RWPE2 (cell line): ENCODE measurements at regions not wholly inside any gene's neighbourhood (a gene's known extent, or its start where the extent isn't known, plus 50 kb on each side); places are given as distances from the start of the nearest gene placed in this dataset.

Experiments used
- ATAC-seq: fragments of 200-7000 bp; cut with Tn5 transposase; 3 replicates; pipeline ENCODE4 v1.9.1; 2021; ENCODE audit warnings: low read depth
- DNase-seq: peaks from one replicate; pipeline ENCODE4 v3.0.0-alpha.2; 2020; ENCODE audit warnings: low spot score
- H3K27ac ChIP-seq: fragments of 450-650 bp; 2 replicates; pipeline ENCODE4 v1.5.1; 2017; ENCODE audit warnings: mild to moderate bottlenecking; ENCODE audit not compliant: poor library complexity, severe bottlenecking
- H3K27me3 ChIP-seq: fragments of 250-450 bp; sonication (Bioruptor Pico); 2 replicates; pipeline ENCODE4 v1.5.1; 2021; ENCODE audit warnings: mild to moderate bottlenecking, moderate library complexity; ENCODE audit not compliant: insufficient read depth, poor library complexity, severe bottlenecking
- H3K36me3 ChIP-seq: fragments of 250-450 bp; sonication (Bioruptor Pico); 2 replicates; pipeline ENCODE4 v1.5.1; 2020; ENCODE audit warnings: low read depth, mild to moderate bottlenecking, moderate library complexity
- H3K4me1 ChIP-seq: fragments of 250-450 bp; sonication (Bioruptor Pico); 2 replicates; pipeline ENCODE4 v1.5.1; 2021; ENCODE audit warnings: mild to moderate bottlenecking, moderate library complexity; ENCODE audit not compliant: insufficient read depth, poor library complexity, severe bottlenecking
- H3K4me3 ChIP-seq: fragments of 250-450 bp; sonication (Bioruptor Pico); 2 replicates; pipeline ENCODE4 v1.5.1; 2021; ENCODE audit warnings: mild to moderate bottlenecking, moderate library complexity; ENCODE audit not compliant: severe bottlenecking
- H3K9me3 ChIP-seq: fragments of 250-450 bp; sonication (Bioruptor Pico); 2 replicates; pipeline ENCODE4 v1.5.1; 2021; ENCODE audit warnings: mild to moderate bottlenecking, moderate library complexity; ENCODE audit not compliant: severe bottlenecking
- CTCF ChIP-seq: fragments of 450-650 bp; IDR thresholded peaks from one replicate; pipeline ENCODE4 v1.5.1; 2017; ENCODE audit warnings: mild to moderate bottlenecking, moderate library complexity; ENCODE audit not compliant: poor library complexity, severe bottlenecking

DNA sequence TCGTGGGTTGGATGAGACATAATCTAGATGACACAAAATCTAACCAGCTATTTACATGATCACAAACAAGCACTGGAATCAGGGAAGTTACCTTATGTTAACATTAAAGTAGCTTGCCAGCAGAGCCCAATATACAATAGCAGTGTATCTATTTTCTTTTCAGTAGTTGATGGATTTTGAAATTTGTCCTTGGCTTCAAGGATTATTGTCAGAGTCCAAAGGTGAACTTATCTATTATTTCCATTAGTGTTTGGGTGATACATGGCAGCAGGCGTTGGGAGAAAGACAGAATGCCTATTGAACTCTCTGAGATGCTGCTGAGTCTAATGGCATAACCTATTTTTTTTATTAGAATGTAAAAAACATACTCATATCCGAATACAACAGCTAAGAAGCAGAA lies 223.2 kb upstream of the ACTBL2 start:
- Histone ChIP-seq H3K36me3 (no peaks in the 10 kb centered on the region), H3K27me3 (no peaks in the 10 kb centered on the region), H3K9me3 (no peaks in the 10 kb centered on the region), H3K4me1 (no peaks in the 10 kb centered on the region), H3K4me3 (no peak overlapping the region), H3K27ac (no peak overlapping the region)
- ATAC-seq (no peak), DNase-seq (no peak)
- no peak for TF ChIP-seq CTCF

GRCh38 chr5:57703721-57704120 lies 221.1 kb upstream of the ACTBL2 start:
- peaks cover 9% of the 10 kb centered on the region for H3K4me1 ChIP-seq
- no peak for DNase-seq
- TF ChIP-seq CTCF = no peak
- H3K4me3 ChIP-seq = no peak overlapping the region
- no peaks in the 10 kb centered on the region for H3K9me3 ChIP-seq
- no peaks in the 10 kb centered on the region for H3K36me3 ChIP-seq
- no peak for ATAC-seq
- H3K27me3 ChIP-seq = no peaks in the 10 kb centered on the region
- no peak overlapping the region for H3K27ac ChIP-seq

GRCh38 chr5:57700484-57700883 lies 217.9 kb upstream of the ACTBL2 start:
- Histone ChIP-seq H3K9me3 (no peaks in the 10 kb centered on the region), H3K4me3 (no peak overlapping the region), H3K36me3 (no peaks in the 10 kb centered on the region), H3K4me1 (peaks cover 15% of the 10 kb centered on the region), H3K27me3 (no peaks in the 10 kb centered on the region), H3K27ac (no peak overlapping the region)
- DNase-seq = no peak
- TF ChIP-seq CTCF = no peak
- no peak for ATAC-seq

- Histone ChIP-seq H3K27me3 (no peaks in the 10 kb centered on the region), H3K36me3 (no peaks in the 10 kb centered on the region), H3K27ac (peak overlapping the region; percentile 73), H3K9me3 (no peaks in the 10 kb centered on the region), H3K4me3 (no peak overlapping the region), H3K4me1 (peaks cover 16% of the 10 kb centered on the region)
- no peak for TF ChIP-seq CTCF
- no peak for DNase-seq
- no peak for ATAC-seq
Measured at GRCh38 chr5:57700072-57700471, 217.5 kb upstream of the ACTBL2 start.

GRCh38 chr5:57698802-57699201 lies 216.2 kb upstream of the ACTBL2 start:
- peak overlapping the region; percentile 73 for H3K27ac ChIP-seq
- no peaks in the 10 kb centered on the region for H3K27me3 ChIP-seq
- no peak for TF ChIP-seq CTCF
- H3K9me3 ChIP-seq = no peaks in the 10 kb centered on the region
- ATAC-seq (peak; percentile 99), DNase-seq (no peak)
- peaks cover 28% of the 10 kb centered on the region for H3K4me1 ChIP-seq
- no peak overlapping the region for H3K4me3 ChIP-seq
- no peaks in the 10 kb centered on the region for H3K36me3 ChIP-seq
